ENCODE measurements at regions not wholly inside any gene's neighbourhood (a gene's known extent, or its start where the extent isn't known, plus 50 kb on each side); places are given as distances from the start of the nearest gene placed in this dataset.

DNA sequence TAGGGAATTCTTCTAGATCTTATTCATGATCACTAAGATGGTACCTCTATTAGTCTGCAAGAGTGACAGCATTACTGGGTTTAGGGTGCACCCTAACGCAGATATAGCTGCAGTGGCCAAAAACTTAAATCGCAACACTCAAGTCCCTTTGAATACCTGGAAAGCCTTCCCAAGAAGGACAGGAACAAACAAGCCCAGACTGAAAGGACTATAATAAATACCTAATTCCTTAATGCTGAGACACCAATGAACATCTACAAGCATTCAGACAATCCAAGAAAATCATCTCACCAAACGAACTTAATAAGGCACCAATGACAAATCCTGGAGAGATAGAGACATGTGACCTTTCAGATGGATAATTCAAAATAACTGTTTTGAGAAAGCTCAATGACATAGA is 74.9 kb upstream of the PDHA2 start:
- Histone ChIP-seq H3K4me2 (ENCODE audit: low read length) (no peak overlapping the region), H3K36me3 (ENCODE audit: insufficient read depth, low read length) (no peaks in the 10 kb centered on the region), H3K9me3 (ENCODE audit: low read length) (no peaks in the 10 kb centered on the region), H3K27me3 (ENCODE audit: insufficient read depth, low read depth, low read length) (no peaks in the 10 kb centered on the region), H3K27ac (ENCODE audit: low read length) (no peak overlapping the region), H3K4me3 (ENCODE audit: low read length) (no peak overlapping the region), H3F3A (ENCODE audit: insufficient read depth, low read length, poor library complexity, severe bottlenecking) (no peaks in the 10 kb centered on the region), H3K79me2 (replicated peaks; ENCODE audit: insufficient read depth, low read length) (no peaks in the 10 kb centered on the region), H2AFZ (ENCODE audit: low read depth, low read length) (no peak overlapping the region), H4K20me1 (ENCODE audit: insufficient read depth) (no peaks in the 10 kb centered on the region), H3K9me2 (ENCODE audit: insufficient read depth, low read length) (no peaks in the 10 kb centered on the region), H3K9ac (ENCODE audit: low read length) (no peak overlapping the region)
- no peak for TF ChIP-seq RAD21 (conservative IDR thresholded peaks at IDR 0.05)
- TF ChIP-seq EZH2 (IDR thresholded peaks at IDR 0.05; ENCODE audit: borderline replicate concordance, insufficient read depth, low read length, poor library complexity, severe bottlenecking), result no peak
- TF ChIP-seq, protein P1, sequence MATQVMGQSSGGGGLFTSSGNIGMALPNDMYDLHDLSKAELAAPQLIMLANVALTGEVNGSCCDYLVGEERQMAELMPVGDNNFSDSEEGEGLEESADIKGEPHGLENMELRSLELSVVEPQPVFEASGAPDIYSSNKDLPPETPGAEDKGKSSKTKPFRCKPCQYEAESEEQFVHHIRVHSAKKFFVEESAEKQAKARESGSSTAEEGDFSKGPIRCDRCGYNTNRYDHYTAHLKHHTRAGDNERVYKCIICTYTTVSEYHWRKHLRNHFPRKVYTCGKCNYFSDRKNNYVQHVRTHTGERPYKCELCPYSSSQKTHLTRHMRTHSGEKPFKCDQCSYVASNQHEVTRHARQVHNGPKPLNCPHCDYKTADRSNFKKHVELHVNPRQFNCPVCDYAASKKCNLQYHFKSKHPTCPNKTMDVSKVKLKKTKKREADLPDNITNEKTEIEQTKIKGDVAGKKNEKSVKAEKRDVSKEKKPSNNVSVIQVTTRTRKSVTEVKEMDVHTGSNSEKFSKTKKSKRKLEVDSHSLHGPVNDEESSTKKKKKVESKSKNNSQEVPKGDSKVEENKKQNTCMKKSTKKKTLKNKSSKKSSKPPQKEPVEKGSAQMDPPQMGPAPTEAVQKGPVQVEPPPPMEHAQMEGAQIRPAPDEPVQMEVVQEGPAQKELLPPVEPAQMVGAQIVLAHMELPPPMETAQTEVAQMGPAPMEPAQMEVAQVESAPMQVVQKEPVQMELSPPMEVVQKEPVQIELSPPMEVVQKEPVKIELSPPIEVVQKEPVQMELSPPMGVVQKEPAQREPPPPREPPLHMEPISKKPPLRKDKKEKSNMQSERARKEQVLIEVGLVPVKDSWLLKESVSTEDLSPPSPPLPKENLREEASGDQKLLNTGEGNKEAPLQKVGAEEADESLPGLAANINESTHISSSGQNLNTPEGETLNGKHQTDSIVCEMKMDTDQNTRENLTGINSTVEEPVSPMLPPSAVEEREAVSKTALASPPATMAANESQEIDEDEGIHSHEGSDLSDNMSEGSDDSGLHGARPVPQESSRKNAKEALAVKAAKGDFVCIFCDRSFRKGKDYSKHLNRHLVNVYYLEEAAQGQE (IDR thresholded peaks at IDR 0.05; ENCODE audit: borderline replicate concordance), result no peak
- TF ChIP-seq POLR2AphosphoS5 (IDR thresholded peaks at IDR 0.05), result no peak
- TF ChIP-seq CTCF (IDR thresholded peaks at IDR 0.05; ENCODE audit: poor library complexity, severe bottlenecking), result no peak
- TF ChIP-seq EP300 (conservative IDR thresholded peaks at IDR 0.05; ENCODE audit: poor library complexity, severe bottlenecking), result no peak
- TF ChIP-seq MXI1 (conservative IDR thresholded peaks at IDR 0.05; ENCODE audit: poor library complexity, severe bottlenecking), result no peak
- no peak for TF ChIP-seq SMC3 (conservative IDR thresholded peaks at IDR 0.05; ENCODE audit: poor library complexity)
- no peak for TF ChIP-seq TAF1 (IDR thresholded peaks at IDR 0.05; ENCODE audit: low read depth)

- no peaks in the 10 kb centered on the region for H3K36me3 ChIP-seq (ENCODE audit: insufficient read depth, low read length)
- no peaks in the 10 kb centered on the region for H3K9me2 ChIP-seq (ENCODE audit: insufficient read depth, low read length)
- no peak overlapping the region for H3K4me2 ChIP-seq (ENCODE audit: low read length)
- no peak overlapping the region for H2AFZ ChIP-seq (ENCODE audit: low read depth, low read length)
- no peak overlapping the region for H3K4me3 ChIP-seq (ENCODE audit: low read length)
- no peaks in the 10 kb centered on the region for H3F3A ChIP-seq (ENCODE audit: insufficient read depth, low read length, poor library complexity, severe bottlenecking)
- TF ChIP-seq CTCF (IDR thresholded peaks at IDR 0.05; ENCODE audit: poor library complexity, severe bottlenecking) (no peak), EP300 (conservative IDR thresholded peaks at IDR 0.05; ENCODE audit: poor library complexity, severe bottlenecking) (no peak)
- H3K9me3 ChIP-seq (ENCODE audit: low read length), result no peaks in the 10 kb centered on the region
- no peak overlapping the region for H3K9ac ChIP-seq (ENCODE audit: low read length)
- no peaks in the 10 kb centered on the region for H3K27me3 ChIP-seq (ENCODE audit: insufficient read depth, low read depth, low read length)
- no peak overlapping the region for H3K27ac ChIP-seq (ENCODE audit: low read length)
- no peaks in the 10 kb centered on the region for H4K20me1 ChIP-seq (ENCODE audit: insufficient read depth)
- no peaks in the 10 kb centered on the region for H3K79me2 ChIP-seq (replicated peaks; ENCODE audit: insufficient read depth, low read length)
These were observed 78.0 kb upstream of the PDHA2 start for GRCh38 chr4:95761871-95762270.

All from neural cell (in vitro differentiated cells).